ENCODE measurements at regions not wholly inside any gene's neighbourhood (a gene's known extent, or its start where the extent isn't known, plus 50 kb on each side); places are given as distances from the start of the nearest gene placed in this dataset.

GRCh38 chr3:18791752-18792151, 356.6 kb upstream of the KCNH8 start:
- H3K4me3 ChIP-seq, result no peak overlapping the region
- H3K27ac ChIP-seq, result no peak overlapping the region
- no peaks in the 10 kb centered on the region for H3K4me1 ChIP-seq
- no peak for DNase-seq
- TF ChIP-seq, protein P1, sequence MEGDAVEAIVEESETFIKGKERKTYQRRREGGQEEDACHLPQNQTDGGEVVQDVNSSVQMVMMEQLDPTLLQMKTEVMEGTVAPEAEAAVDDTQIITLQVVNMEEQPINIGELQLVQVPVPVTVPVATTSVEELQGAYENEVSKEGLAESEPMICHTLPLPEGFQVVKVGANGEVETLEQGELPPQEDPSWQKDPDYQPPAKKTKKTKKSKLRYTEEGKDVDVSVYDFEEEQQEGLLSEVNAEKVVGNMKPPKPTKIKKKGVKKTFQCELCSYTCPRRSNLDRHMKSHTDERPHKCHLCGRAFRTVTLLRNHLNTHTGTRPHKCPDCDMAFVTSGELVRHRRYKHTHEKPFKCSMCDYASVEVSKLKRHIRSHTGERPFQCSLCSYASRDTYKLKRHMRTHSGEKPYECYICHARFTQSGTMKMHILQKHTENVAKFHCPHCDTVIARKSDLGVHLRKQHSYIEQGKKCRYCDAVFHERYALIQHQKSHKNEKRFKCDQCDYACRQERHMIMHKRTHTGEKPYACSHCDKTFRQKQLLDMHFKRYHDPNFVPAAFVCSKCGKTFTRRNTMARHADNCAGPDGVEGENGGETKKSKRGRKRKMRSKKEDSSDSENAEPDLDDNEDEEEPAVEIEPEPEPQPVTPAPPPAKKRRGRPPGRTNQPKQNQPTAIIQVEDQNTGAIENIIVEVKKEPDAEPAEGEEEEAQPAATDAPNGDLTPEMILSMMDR (IDR thresholded peaks at IDR 0.05), result no peak
- no peak for TF ChIP-seq POLR2A (IDR thresholded peaks at IDR 0.05)
- H3K27me3 ChIP-seq, result no peaks in the 10 kb centered on the region
- no peaks in the 10 kb centered on the region for H3K36me3 ChIP-seq
- no peaks in the 10 kb centered on the region for H3K9me3 ChIP-seq

DNA sequence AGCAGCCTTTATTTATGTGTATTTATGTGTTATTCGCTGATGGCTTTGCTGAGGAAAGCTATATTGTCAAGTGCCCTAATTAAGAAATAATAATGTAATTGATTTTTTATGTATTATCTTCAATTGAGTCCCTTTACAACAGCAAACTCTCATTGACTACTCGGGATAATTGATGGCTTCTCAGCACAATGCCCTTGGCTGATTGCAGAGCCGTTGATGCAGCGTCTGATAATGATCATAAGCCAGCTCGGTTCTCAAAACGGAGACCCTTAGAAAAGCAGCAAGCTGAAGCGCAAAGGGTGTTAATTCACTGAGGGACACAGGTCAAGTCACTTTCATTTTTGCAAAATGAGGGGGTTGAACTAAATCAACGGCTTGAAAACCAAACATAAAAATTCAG, 357.1 kb upstream of the KCNH8 start:
- DNase-seq, result no peak
- H3K4me1 ChIP-seq, result no peaks in the 10 kb centered on the region
- no peaks in the 10 kb centered on the region for H3K36me3 ChIP-seq
- no peak overlapping the region for H3K4me3 ChIP-seq
- no peaks in the 10 kb centered on the region for H3K9me3 ChIP-seq
- H3K27me3 ChIP-seq, result no peaks in the 10 kb centered on the region
- H3K27ac ChIP-seq, result no peak overlapping the region
- TF ChIP-seq POLR2A (IDR thresholded peaks at IDR 0.05), result no peak
- TF ChIP-seq, protein P1 (IDR thresholded peaks at IDR 0.05), result no peak

DNA sequence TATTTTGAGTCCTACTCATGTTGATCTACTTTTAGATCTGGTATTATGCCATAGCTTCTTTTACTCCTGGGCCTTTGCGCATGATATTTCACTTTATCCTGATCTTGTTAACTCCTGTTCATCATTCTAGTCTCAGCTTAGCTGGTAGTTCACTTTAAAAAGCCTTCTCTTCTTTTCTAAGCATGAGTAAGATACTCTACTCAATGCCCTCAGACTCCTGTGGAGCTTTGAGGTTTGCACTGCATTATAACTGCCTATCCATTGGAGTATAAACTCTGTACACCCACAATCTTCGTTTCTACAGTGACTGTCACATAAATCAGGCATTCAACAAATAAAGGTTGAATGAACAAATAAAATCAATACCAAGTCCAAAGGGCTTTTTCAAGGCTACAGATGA, 357.9 kb upstream of the KCNH8 start:
- no peak for TF ChIP-seq POLR2A (IDR thresholded peaks at IDR 0.05)
- TF ChIP-seq, protein P1 (IDR thresholded peaks at IDR 0.05), result no peak
- Histone ChIP-seq H3K4me1 (no peaks in the 10 kb centered on the region), H3K27ac (no peak overlapping the region), H3K27me3 (no peaks in the 10 kb centered on the region), H3K4me3 (no peak overlapping the region), H3K36me3 (no peaks in the 10 kb centered on the region), H3K9me3 (no peaks in the 10 kb centered on the region)
- no peak for DNase-seq

DNA sequence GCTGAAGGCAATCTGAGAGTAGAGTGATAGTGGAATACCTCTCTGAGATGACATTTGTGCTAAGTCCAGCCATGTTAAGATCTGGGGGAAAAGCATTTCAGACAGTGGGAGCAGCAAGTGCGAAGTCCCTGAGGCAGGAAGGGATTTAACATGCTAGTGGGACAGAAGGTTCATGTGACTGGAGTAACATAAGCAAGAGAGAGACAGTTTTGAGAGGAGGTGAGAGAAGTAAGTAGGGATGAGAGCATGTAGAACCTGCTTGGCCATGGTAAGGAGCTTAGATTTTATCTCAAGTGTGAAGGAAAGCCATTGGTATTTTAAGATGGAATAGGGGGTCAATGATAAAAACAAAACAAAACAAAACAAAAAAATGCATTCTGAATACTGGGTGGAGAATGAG, 358.6 kb upstream of the KCNH8 start:
- TF ChIP-seq POLR2A (IDR thresholded peaks at IDR 0.05), result no peak
- TF ChIP-seq, protein P1 (IDR thresholded peaks at IDR 0.05), result no peak
- H3K27ac ChIP-seq, result no peak overlapping the region
- H3K9me3 ChIP-seq, result no peaks in the 10 kb centered on the region
- no peak overlapping the region for H3K4me3 ChIP-seq
- H3K4me1 ChIP-seq, result no peaks in the 10 kb centered on the region
- no peak for DNase-seq
- H3K36me3 ChIP-seq, result no peaks in the 10 kb centered on the region
- no peaks in the 10 kb centered on the region for H3K27me3 ChIP-seq

- TF ChIP-seq, protein P1 (IDR thresholded peaks at IDR 0.05), result no peak
- no peak for TF ChIP-seq POLR2A (IDR thresholded peaks at IDR 0.05)
- Histone ChIP-seq H3K4me3 (no peak overlapping the region), H3K27ac (no peak overlapping the region), H3K27me3 (no peaks in the 10 kb centered on the region), H3K9me3 (no peaks in the 10 kb centered on the region), H3K36me3 (no peaks in the 10 kb centered on the region), H3K4me1 (no peaks in the 10 kb centered on the region)
- DNase-seq, result no peak
These were observed 360.9 kb upstream of the KCNH8 start for GRCh38 chr3:18787441-18787840.

DNA sequence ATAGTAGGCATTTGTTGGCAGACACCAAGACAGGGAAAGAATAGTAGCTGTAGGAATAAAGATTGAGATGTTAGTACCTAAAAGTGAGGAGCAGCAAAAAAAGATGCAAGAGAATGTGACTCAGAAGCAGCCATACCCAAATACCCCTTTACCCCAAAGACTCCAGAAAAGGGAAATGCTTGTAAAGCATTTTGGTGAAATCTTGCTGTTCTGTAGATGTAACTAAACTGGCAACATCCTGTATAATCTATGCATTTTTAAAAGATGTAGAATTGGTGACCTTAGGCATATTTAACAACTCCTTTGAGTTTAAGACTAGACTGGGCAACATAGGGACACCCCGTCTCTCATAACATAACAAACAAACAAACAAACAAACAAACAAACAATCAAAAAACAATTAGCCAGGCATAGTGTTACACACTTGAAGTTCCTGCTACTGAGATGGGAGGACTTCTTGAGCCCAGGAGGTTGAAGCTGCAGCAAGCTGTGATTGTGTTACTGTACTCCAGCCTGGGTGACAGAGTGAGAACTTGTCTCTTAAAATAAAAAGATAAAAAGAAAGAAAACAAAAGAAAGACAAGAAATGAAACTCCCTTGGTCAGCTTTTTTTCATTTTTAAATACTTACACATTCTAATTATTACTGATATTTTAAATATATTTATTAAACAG, 361.5 kb upstream of the KCNH8 start:
- H3K27ac ChIP-seq, result no peak overlapping the region
- no peak overlapping the region for H3K4me3 ChIP-seq
- no peaks in the 10 kb centered on the region for H3K36me3 ChIP-seq
- H3K9me3 ChIP-seq, result no peaks in the 10 kb centered on the region
- no peak for TF ChIP-seq POLR2A (IDR thresholded peaks at IDR 0.05)
- TF ChIP-seq, protein P1 (IDR thresholded peaks at IDR 0.05), result no peak
- DNase-seq, result no peak
- H3K4me1 ChIP-seq, result no peaks in the 10 kb centered on the region
- no peaks in the 10 kb centered on the region for H3K27me3 ChIP-seq

Data from Peyer's patch (tissue), 4 donors.